Activated B cell treated with CpG ODN at 0.5 μM for 24 hours (primary cell): ENCODE measurements at regions not wholly inside any gene's neighbourhood (a gene's known extent, or its start where the extent isn't known, plus 50 kb on each side); places are given as distances from the start of the nearest gene placed in this dataset.

Experiments
- ATAC-seq: fragments of 200-7000 bp; cut with Tn5 transposase; one replicate; pipeline ENCODE4 v1.10.0; 2021; ENCODE audit warnings: low read depth, mild to moderate bottlenecking, moderate library complexity
- CTCF ChIA-PET: fragments of 350-600 bp; sonication (Branson Sonifier 250); formaldehyde crosslinking; loops from one replicate; lab custom pipeline; 2021; ENCODE audit warnings: antibody characterized with exemption; lab: Charles Lee
- POLR2A ChIA-PET: fragments of 350-600 bp; sonication (Branson Sonifier 250); formaldehyde crosslinking; loops from one replicate; lab custom pipeline; 2021; ENCODE audit warnings: antibody characterized with exemption; lab: Charles Lee
- DNase-seq: peaks from one replicate; pipeline ENCODE4 v3.0.0; 2022
- H3K27ac Mint-ChIP-seq: one replicate; pipeline ENCODE4 v1.8.0; 2020; ENCODE audit warnings: mixed read lengths
- H3K27me3 Mint-ChIP-seq: one replicate; pipeline ENCODE4 v1.8.0; 2021; ENCODE audit warnings: mixed read lengths
- H3K36me3 Mint-ChIP-seq: one replicate; pipeline ENCODE4 v1.8.0; 2021; ENCODE audit warnings: low read depth, mixed read lengths
- H3K4me1 Mint-ChIP-seq: one replicate; pipeline ENCODE4 v1.8.0; 2021; ENCODE audit warnings: mixed read lengths
- H3K4me3 Mint-ChIP-seq: one replicate; pipeline ENCODE4 v1.8.0; 2020; ENCODE audit warnings: mild to moderate bottlenecking, mixed read lengths
- H3K9me3 Mint-ChIP-seq: one replicate; pipeline ENCODE4 v1.8.0; 2020; ENCODE audit warnings: mixed read lengths
- intact Hi-C: fragments of 100-400 bp; cut with micrococcal nuclease; formaldehyde crosslinking; loops from one replicate; pipeline ENCODE4 v1.15.1; 2024
- TF ChIP-seq, protein P1 (sequence below): fragments of 200-600 bp; IDR thresholded peaks from one replicate; pipeline ENCODE4 v1.8.0; 2022; ENCODE audit warnings: antibody characterized with exemption, mild to moderate bottlenecking

DNA sequence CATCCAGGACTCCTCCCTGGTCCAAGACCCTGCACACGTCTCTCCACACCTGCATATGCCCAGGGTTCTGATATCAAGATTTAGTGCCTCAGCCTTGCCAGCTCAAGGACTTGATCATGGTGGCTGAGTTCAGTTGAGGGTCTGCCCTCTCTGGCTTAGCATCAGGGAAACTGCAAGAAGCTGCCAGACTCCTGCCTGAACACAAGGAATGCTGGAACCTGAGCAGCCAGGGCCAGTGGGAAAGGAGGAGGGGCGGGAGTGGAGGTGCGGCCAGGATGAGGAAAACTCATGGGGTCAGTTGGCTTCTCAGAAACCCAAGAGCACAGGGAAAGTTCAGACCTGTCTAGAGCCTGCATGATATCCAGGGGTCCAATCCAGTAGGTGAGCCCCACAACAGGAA, 546.1 kb downstream of the BUD13 start:
- no peak for DNase-seq
- Mint-ChIP-seq H3K4me1 (no peaks in the 10 kb centered on the region), H3K36me3 (no peaks in the 10 kb centered on the region), H3K4me3 (no peak overlapping the region), H3K27me3 (no peaks in the 10 kb centered on the region), H3K9me3 (no peaks in the 10 kb centered on the region), H3K27ac (no peak overlapping the region)
- ChIA-PET CTCF (no interaction called here), POLR2A (no interaction called here)
- TF ChIP-seq, protein P1, sequence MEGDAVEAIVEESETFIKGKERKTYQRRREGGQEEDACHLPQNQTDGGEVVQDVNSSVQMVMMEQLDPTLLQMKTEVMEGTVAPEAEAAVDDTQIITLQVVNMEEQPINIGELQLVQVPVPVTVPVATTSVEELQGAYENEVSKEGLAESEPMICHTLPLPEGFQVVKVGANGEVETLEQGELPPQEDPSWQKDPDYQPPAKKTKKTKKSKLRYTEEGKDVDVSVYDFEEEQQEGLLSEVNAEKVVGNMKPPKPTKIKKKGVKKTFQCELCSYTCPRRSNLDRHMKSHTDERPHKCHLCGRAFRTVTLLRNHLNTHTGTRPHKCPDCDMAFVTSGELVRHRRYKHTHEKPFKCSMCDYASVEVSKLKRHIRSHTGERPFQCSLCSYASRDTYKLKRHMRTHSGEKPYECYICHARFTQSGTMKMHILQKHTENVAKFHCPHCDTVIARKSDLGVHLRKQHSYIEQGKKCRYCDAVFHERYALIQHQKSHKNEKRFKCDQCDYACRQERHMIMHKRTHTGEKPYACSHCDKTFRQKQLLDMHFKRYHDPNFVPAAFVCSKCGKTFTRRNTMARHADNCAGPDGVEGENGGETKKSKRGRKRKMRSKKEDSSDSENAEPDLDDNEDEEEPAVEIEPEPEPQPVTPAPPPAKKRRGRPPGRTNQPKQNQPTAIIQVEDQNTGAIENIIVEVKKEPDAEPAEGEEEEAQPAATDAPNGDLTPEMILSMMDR = no peak
- no peak for ATAC-seq
- intact Hi-C loops = loop anchor here (5.0 kb wide), 1 partner anchor 1489 kb away; no protein-coding TSS in a partner anchor

DNA sequence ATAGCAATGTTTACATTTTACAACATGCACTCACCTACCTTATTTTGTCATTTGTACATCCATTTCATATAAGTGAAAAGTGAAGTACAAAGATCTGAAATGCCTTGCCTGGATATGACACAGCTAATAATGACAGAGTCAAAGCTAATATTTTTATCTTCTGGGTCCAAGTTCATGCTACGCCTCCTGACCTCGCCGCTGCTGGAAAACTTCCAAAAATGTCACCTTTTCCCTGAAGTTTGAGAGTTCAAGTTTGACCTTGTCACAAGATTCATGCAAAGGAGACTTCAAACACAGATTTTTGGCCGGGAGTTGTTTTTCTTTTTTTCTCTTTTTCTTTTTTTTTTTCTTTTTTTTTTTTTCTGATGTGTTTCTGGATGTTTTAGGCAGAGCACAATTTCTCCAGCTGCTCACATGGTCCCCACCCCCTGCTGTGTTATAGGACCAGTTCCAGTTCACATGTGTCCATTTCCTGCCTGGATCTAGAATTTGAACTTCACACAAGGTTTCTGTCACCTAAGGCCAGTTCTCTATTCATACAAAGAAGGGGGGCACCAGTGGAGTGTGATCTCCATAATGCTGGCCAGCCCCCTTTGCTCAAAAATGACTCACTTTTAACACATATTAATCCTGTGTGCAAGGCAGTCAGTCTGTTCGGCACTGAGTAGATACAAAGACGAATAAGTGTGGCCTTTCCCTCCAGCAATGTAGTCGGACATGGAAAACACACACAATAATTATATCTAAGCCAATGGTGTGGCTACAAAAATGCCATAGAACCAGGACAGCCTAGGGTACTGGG, 546.8 kb downstream of the BUD13 start:
- H3K27ac Mint-ChIP-seq = no peak overlapping the region
- no peak overlapping the region for H3K4me3 Mint-ChIP-seq
- no peaks in the 10 kb centered on the region for H3K27me3 Mint-ChIP-seq
- ATAC-seq (no peak), DNase-seq (no peak)
- no peaks in the 10 kb centered on the region for H3K4me1 Mint-ChIP-seq
- H3K36me3 Mint-ChIP-seq = no peaks in the 10 kb centered on the region
- ChIA-PET POLR2A (no interaction called here), CTCF (no interaction called here)
- intact Hi-C loops = loop anchor here (5.0 kb wide), 1 partner anchor 1489 kb away; no protein-coding TSS in a partner anchor
- TF ChIP-seq, protein P1 = no peak
- H3K9me3 Mint-ChIP-seq = no peaks in the 10 kb centered on the region

DNA sequence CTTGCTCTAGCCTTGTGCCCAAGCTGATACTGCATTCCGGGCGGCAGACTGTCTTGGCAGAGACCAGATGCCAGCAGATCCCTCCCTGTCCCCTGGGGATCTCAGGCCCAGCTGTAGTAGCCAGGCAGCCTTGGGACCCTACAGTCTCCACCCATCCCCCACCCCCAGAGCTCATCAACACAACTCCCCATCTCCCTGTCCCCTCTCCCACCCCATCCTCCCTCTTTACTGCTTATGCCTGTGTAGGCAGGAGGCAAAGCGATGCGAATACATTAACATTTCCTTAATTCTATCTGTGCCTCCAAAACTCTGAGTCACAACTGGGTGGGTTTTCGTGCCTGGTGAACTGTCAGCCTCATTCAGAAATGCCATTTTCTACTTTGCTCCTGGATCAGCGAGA, 547.6 kb downstream of the BUD13 start:
- TF ChIP-seq, protein P1 = no peak
- POLR2A ChIA-PET = no interaction called here
- Mint-ChIP-seq H3K4me1 (no peaks in the 10 kb centered on the region), H3K27ac (no peak overlapping the region), H3K4me3 (no peak overlapping the region), H3K9me3 (no peaks in the 10 kb centered on the region), H3K27me3 (no peaks in the 10 kb centered on the region), H3K36me3 (no peaks in the 10 kb centered on the region)
- CTCF ChIA-PET = no interaction called here
- ATAC-seq (no peak), DNase-seq (no peak)
- intact Hi-C loops = loop anchor here (5.0 kb wide), 1 partner anchor 1488 kb away; no protein-coding TSS in a partner anchor

DNA sequence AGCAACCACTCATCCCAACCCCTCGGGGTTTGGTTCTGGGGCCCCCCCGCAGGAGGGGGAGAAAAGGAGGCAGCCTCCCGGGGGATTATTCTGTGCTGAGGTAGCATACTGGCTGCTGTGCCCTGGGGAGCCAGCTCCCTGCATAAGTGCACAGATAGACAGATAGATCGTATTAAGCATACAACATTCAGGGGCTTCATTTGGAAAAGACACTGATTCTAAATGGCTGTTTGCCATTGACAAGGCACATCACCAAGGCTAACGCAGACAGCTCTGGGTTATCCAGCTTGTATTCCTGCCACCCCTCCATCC, 547.9 kb downstream of the BUD13 start:
- intact Hi-C loops = loop anchor here (5.0 kb wide), 1 partner anchor 1488 kb away; no protein-coding TSS in a partner anchor
- no peak for ATAC-seq
- POLR2A ChIA-PET = no interaction called here
- H3K27ac Mint-ChIP-seq = no peak overlapping the region
- H3K4me1 Mint-ChIP-seq = no peaks in the 10 kb centered on the region
- TF ChIP-seq, protein P1 = no peak
- H3K4me3 Mint-ChIP-seq = no peak overlapping the region
- no peaks in the 10 kb centered on the region for H3K27me3 Mint-ChIP-seq
- no peaks in the 10 kb centered on the region for H3K9me3 Mint-ChIP-seq
- CTCF ChIA-PET = no interaction called here
- no peak for DNase-seq
- H3K36me3 Mint-ChIP-seq = no peaks in the 10 kb centered on the region

DNA sequence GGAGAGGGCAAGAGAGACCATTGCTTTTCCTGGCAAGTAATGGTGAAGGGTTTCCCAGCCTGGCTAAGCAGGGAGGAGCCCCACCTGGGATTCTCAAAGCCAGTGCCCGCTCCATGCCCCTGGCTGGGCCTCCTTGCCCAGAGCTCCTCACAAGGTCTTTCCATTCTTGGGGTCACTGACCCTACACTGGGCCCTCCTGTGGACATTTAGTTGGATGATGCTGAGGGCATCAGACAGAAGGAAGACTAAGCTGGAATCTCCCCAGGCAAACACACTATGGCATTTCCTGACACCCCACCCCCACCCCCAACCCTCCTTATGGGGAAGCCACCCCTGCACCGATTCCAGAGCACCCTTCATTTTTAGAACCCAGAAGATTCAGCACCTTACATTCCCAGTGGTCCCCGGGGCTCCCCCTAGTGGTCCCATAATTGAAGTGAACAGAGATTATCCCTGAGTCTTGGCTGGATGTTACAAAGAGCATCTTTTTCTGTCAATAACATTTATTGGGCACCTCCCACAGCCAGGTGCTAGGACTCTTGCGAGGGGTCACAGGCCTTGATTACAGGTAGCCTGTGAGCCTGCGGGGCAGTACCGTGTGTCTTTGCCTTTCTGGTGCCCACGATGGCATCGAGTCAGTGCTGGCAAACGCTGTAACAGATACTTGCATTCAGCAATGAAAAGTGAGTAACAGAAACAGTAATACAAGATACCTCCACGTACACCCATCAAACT, 548.5 kb downstream of the BUD13 start:
- intact Hi-C loops = no loop called here
- H3K4me3 Mint-ChIP-seq = no peak overlapping the region
- DNase-seq = no peak
- no peak for ATAC-seq
- ChIA-PET CTCF (interaction anchor here (1.2 kb wide), 1 partner anchor 11 kb away, joined by 4 read pairs; no protein-coding TSS in a partner anchor), POLR2A (no interaction called here)
- H3K27ac Mint-ChIP-seq = no peak overlapping the region
- no peaks in the 10 kb centered on the region for H3K9me3 Mint-ChIP-seq
- TF ChIP-seq, protein P1 = no peak
- no peaks in the 10 kb centered on the region for H3K4me1 Mint-ChIP-seq
- H3K36me3 Mint-ChIP-seq = no peaks in the 10 kb centered on the region
- no peaks in the 10 kb centered on the region for H3K27me3 Mint-ChIP-seq
